Body of pancreas (tissue), 4 donors: ENCODE measurements at regions not wholly inside any gene's neighbourhood (a gene's known extent, or its start where the extent isn't known, plus 50 kb on each side); places are given as distances from the start of the nearest gene placed in this dataset.

ENCODE experiments used
- CTCF ChIP-seq, 7 experiments: fragments of 450-650 bp in 4 of 7; fragments of 200-600 bp in 3 of 7; sonication (generic) in 3 of 7; IDR thresholded peaks; one replicate each; pipeline ENCODE4 v1.5.1; 2016 to 2019; ENCODE audit warnings: antibody characterized with exemption in 7 of 7
- POLR2A ChIP-seq, 3 donors: fragments of 450-650 bp; IDR thresholded peaks; one replicate each; pipeline ENCODE4 v1.6.1; 2016; ENCODE audit warnings: antibody characterized with exemption in 3 of 3, mild to moderate bottlenecking in 2 of 3

- TF ChIP-seq CTCF (IDR thresholded peaks at IDR 0.05) (no peak), POLR2A (IDR thresholded peaks at IDR 0.05) (no peak)
Observed at GRCh38 chr1:80375662-80376061, 1369.1 kb upstream of the ADGRL4 start.
